GM12878 (cell line): ENCODE measurements at regions not wholly inside any gene's neighbourhood (a gene's known extent, or its start where the extent isn't known, plus 50 kb on each side); places are given as distances from the start of the nearest gene placed in this dataset.

Experiments
- ATAC-seq: fragments of 200-7000 bp; cut with Tn5 transposase; 3 replicates; pipeline ENCODE4 v1.9.1; 2020; ENCODE audit warnings: mild to moderate bottlenecking, moderate library complexity
- BruUV-seq: library from RNA; stranded (reverse); fragments of 400-500 nt; replicated peaks from 2 replicates; lab custom pipeline; 2021; lab: Mats Ljungman, UMichigan
- CTCF ChIA-PET: fragments of 300-600 bp; sonication (Branson Sonifier 250); formaldehyde crosslinking; extraction: SDS; loops from one replicate; lab custom pipeline; 2021; ENCODE audit warnings: inconsistent platforms; lab: Yijun Ruan, JAX
- POLR2A ChIA-PET: fragments of 350-600 bp; formaldehyde crosslinking; extraction: SDS; loops from one replicate; lab custom pipeline; 2021; ENCODE audit warnings: inconsistent platforms; lab: Charles Lee
- RAD21 ChIA-PET: fragments of 300-600 bp; sonication (Branson Sonifier 250); formaldehyde crosslinking; loops from one replicate; lab custom pipeline; 2023; ENCODE audit warnings: antibody characterized with exemption; ENCODE audit not compliant: unreplicated experiment; lab: Charles Lee
- SMC1A ChIA-PET: fragments of 300-600 bp; sonication (Branson Sonifier 250); formaldehyde crosslinking; loops from one replicate; lab custom pipeline; 2023; ENCODE audit not compliant: unreplicated experiment, uncharacterized antibody; lab: Charles Lee
- DNase-seq: peaks from one replicate; pipeline ENCODE4 v3.0.0-alpha.2; 2011; ENCODE audit warnings: low read depth, low spot score
- FAIRE-seq: peaks from 3 replicates; lab custom pipeline; 2011; peaks lifted over from hg19 to GRCh38; lab: Jason Lieb, UNC
- H2AFZ ChIP-seq: 2 replicates; pipeline ENCODE4 v1.6.0; 2011; ENCODE audit warnings: low read depth, low read length, control low read depth; ENCODE audit not compliant: control insufficient read depth
- H3K27ac ChIP-seq: 2 replicates; pipeline ENCODE4 v1.5.1; 2011; ENCODE audit warnings: control low read depth; ENCODE audit not compliant: control insufficient read depth, insufficient read depth
- H3K27me3 ChIP-seq, 2 experiments: replicated peaks in 1 of 2; 2 replicates each; pipeline versions ENCODE4 v1.6.0 to v1.6.1; 2011; ENCODE audit warnings: low read length in 1 of 2; ENCODE audit not compliant: control insufficient read depth in 2 of 2, insufficient read depth in 2 of 2
- H3K36me3 ChIP-seq, 2 experiments: 2 replicates each; pipeline ENCODE4 v1.5.1; 2011; ENCODE audit warnings: low read length in 1 of 2; ENCODE audit not compliant: control insufficient read depth in 2 of 2, insufficient read depth in 2 of 2
- H3K4me1 ChIP-seq: 2 replicates; pipeline ENCODE4 v1.6.1; 2011; ENCODE audit warnings: mild to moderate bottlenecking, low read length, moderate library complexity, mixed read lengths; ENCODE audit not compliant: control insufficient read depth, insufficient read depth
- H3K4me2 ChIP-seq: 2 replicates; pipeline ENCODE4 v1.6.0; 2011; ENCODE audit warnings: control low read depth; ENCODE audit not compliant: control insufficient read depth, insufficient read depth
- H3K4me3 ChIP-seq: fragments of 200-600 bp; sonication (generic); 2 replicates; pipeline ENCODE4 v1.5.1; 2016
- H3K79me2 ChIP-seq: 2 replicates; pipeline ENCODE4 v1.6.0; 2011; ENCODE audit warnings: low read length; ENCODE audit not compliant: control insufficient read depth, insufficient read depth
- H3K9ac ChIP-seq: 2 replicates; pipeline ENCODE4 v1.8.0; 2011; ENCODE audit warnings: low read length, control low read depth, mixed read lengths; ENCODE audit not compliant: control insufficient read depth, insufficient read depth
- H3K9me3 ChIP-seq: replicated peaks from 3 replicates; pipeline ENCODE4 v1.5.1; 2011; ENCODE audit warnings: mild to moderate bottlenecking, low read length; ENCODE audit not compliant: control insufficient read depth, insufficient read depth
- H4K20me1 ChIP-seq: 2 replicates; pipeline ENCODE4 v1.6.0; 2011; ENCODE audit not compliant: control insufficient read depth, insufficient read depth
- ATF2 ChIP-seq: IDR thresholded peaks from 2 replicates; pipeline ENCODE4 v1.6.1; 2012; ENCODE audit warnings: low read length, inconsistent platforms
- BCL3 ChIP-seq: IDR thresholded peaks from 2 replicates; pipeline ENCODE4 v1.6.1; 2011; ENCODE audit warnings: borderline replicate concordance, low read depth, mild to moderate bottlenecking, moderate library complexity, low read length; ENCODE audit not compliant: insufficient read depth, poor library complexity, severe bottlenecking
- BHLHE40 ChIP-seq, 2 experiments: fragments of 450-650 bp in 1 of 2; IDR thresholded peaks; 2 replicates each; pipeline ENCODE4 v1.6.1; 2011 to 2017; ENCODE audit warnings: low read depth in 2 of 2, borderline replicate concordance in 1 of 2, improper control_type of control experiment in 1 of 2, low read length in 1 of 2, mild to moderate bottlenecking in 1 of 2
- BMI1 ChIP-seq: fragments of 450-650 bp; IDR thresholded peaks from 2 replicates; pipeline ENCODE4 v1.6.1; 2016; ENCODE audit warnings: mild to moderate bottlenecking, moderate library complexity, borderline replicate concordance
- CHD1 ChIP-seq: IDR thresholded peaks from 2 replicates; pipeline ENCODE4 v1.6.1; 2012; ENCODE audit warnings: low read depth, low read length, improper control_type of control experiment
- IKZF1 ChIP-seq: fragments of 450-650 bp; conservative IDR thresholded peaks from 2 replicates; pipeline ENCODE4 v1.6.1; 2017; ENCODE audit warnings: antibody characterized with exemption, mild to moderate bottlenecking
- JUND ChIP-seq: IDR thresholded peaks from 2 replicates; pipeline ENCODE4 v1.6.1; 2012; ENCODE audit warnings: low read depth, mild to moderate bottlenecking, low read length, improper control_type of control experiment, moderate library complexity
- NFXL1 ChIP-seq: fragments of 450-650 bp; IDR thresholded peaks from 2 replicates; pipeline ENCODE4 v1.6.1; 2017; ENCODE audit warnings: antibody characterized with exemption, mild to moderate bottlenecking, borderline replicate concordance
- NFYB ChIP-seq: IDR thresholded peaks from 2 replicates; pipeline ENCODE4 v1.6.1; 2011; ENCODE audit warnings: low read depth, mild to moderate bottlenecking, low read length, improper control_type of control experiment, moderate library complexity; ENCODE audit not compliant: insufficient read depth
- RELA ChIP-seq: fragments of 450-650 bp; IDR thresholded peaks from 2 replicates; pipeline ENCODE4 v1.8.0; 2014; ENCODE audit warnings: borderline replicate concordance; ENCODE audit not compliant: partially characterized antibody
- RFX5 ChIP-seq: IDR thresholded peaks from 2 replicates; pipeline ENCODE4 v1.6.1; 2011; ENCODE audit warnings: low read depth, low read length, improper control_type of control experiment
- SUZ12 ChIP-seq: fragments of 200-600 bp; sonication (generic); IDR thresholded peaks from one replicate; pipeline ENCODE4 v1.6.1; 2018; ENCODE audit warnings: antibody characterized with exemption, mild to moderate bottlenecking; ENCODE audit not compliant: unreplicated experiment
- ZZZ3 ChIP-seq: IDR thresholded peaks from 2 replicates; pipeline ENCODE4 v1.6.1; 2011; ENCODE audit warnings: low read depth; ENCODE audit not compliant: control insufficient read depth, insufficient read length
- WGBS: methylation state at CpG from one replicate; pipeline ENCODE4 v1.1.6; 2016; ENCODE audit warnings: low lambda C conversion rate; ENCODE audit not compliant: insufficient replicate concordance, insufficient coverage; ENCODE audit errors: missing lambda C conversion rate; 5-methylcytosine and 5-hydroxymethylcytosine counted together
- in situ Hi-C: fragments of 300-500 bp; cut with MboI; formaldehyde crosslinking; loops from 9 replicates; pipeline ENCODE4 v1.14.3; 2018; ENCODE audit warnings: mixed read lengths
- intact Hi-C: fragments of 100-400 bp; cut with micrococcal nuclease; formaldehyde crosslinking; loops from one replicate; pipeline ENCODE4 v1.14.2; 2022; ENCODE audit not compliant: unreplicated experiment
- TF ChIP-seq, protein P1 (sequence below): IDR thresholded peaks from 2 replicates; pipeline ENCODE4 v1.6.1; 2012; ENCODE audit warnings: low read depth, low read length, improper control_type of control experiment

GRCh38 chr4:112896609-112897190 is 152.8 kb upstream of the ANK2 start:
- Histone ChIP-seq H4K20me1 (no peaks in the 10 kb centered on the region), H3K27ac (no peak overlapping the region), H3K36me3 (no peaks in the 10 kb centered on the region), H2AFZ (no peak overlapping the region), H3K4me3 (no peak overlapping the region), H3K4me1 (no peaks in the 10 kb centered on the region), H3K79me2 (no peaks in the 10 kb centered on the region), H3K9me3 (no peaks in the 10 kb centered on the region), H3K27me3 (no peaks in the 10 kb centered on the region), H3K9ac (no peak overlapping the region), H3K4me2 (no peak overlapping the region)
- intact Hi-C loops, result no loop called here
- TF ChIP-seq SUZ12 (no peak), RELA (no peak)
- 84% methylated on average over 9 of the region's 9 CpGs for WGBS
- ChIA-PET RAD21 (interaction anchor here (0.8 to 2.2 kb wide), 7 partner anchors 9 to 42 kb away, joined by 3 to 7 read pairs (median 3); no protein-coding TSS in a partner anchor), POLR2A (interaction anchor here (0.8 to 1.1 kb wide), 2 partner anchors 51 to 80 kb away, joined by 3 read pairs; no protein-coding TSS in a partner anchor), CTCF (interaction anchor here (1.3 to 5.1 kb wide), 8 partner anchors 9 to 55 kb away, joined by 3 to 30 read pairs (median 7); no protein-coding TSS in a partner anchor), SMC1A (interaction anchor here (0.7 to 4.8 kb wide), 15 partner anchors 9 to 156 kb away, joined by 4 to 27 read pairs (median 6); no protein-coding TSS in a partner anchor)
- no TSS peak for BruUV-seq
- DNase-seq, result no peak
- ATAC-seq, result no peak
- FAIRE-seq, result no peak
- in situ Hi-C loops, result no loop called here

- Histone ChIP-seq H3K9me3 (no peaks in the 10 kb centered on the region), H3K4me3 (no peak overlapping the region), H3K79me2 (no peaks in the 10 kb centered on the region), H3K9ac (no peak overlapping the region), H4K20me1 (no peaks in the 10 kb centered on the region), H2AFZ (no peak overlapping the region), H3K4me1 (no peaks in the 10 kb centered on the region), H3K36me3 (no peaks in the 10 kb centered on the region), H3K27ac (no peak overlapping the region), H3K27me3 (no peaks in the 10 kb centered on the region), H3K4me2 (no peak overlapping the region)
- ChIA-PET CTCF (interaction anchor here (1.8 to 5.1 kb wide), 4 partner anchors 10 to 43 kb away, joined by 7 to 30 read pairs (median 8); no protein-coding TSS in a partner anchor), RAD21 (interaction anchor here (0.7 to 2.2 kb wide), 3 partner anchors 13 to 41 kb away, joined by 3 to 6 read pairs (median 3); no protein-coding TSS in a partner anchor), SMC1A (interaction anchor here (1.0 to 4.8 kb wide), 9 partner anchors 8 to 43 kb away, joined by 4 to 27 read pairs (median 9); no protein-coding TSS in a partner anchor), POLR2A (no interaction called here)
- ATAC-seq (no peak), FAIRE-seq (no peak), DNase-seq (no peak)
- in situ Hi-C loops, result no loop called here
- 54% methylated on average over 2 of the region's 2 CpGs for WGBS
- no TSS peak for BruUV-seq
- intact Hi-C loops, result no loop called here
- TF ChIP-seq RFX5, result no peak
- TF ChIP-seq IKZF1, result no peak
- TF ChIP-seq ZZZ3, result no peak
- TF ChIP-seq CHD1, result no peak
- no peak for TF ChIP-seq NFXL1
- no peak for TF ChIP-seq BMI1
- TF ChIP-seq, protein P1, sequence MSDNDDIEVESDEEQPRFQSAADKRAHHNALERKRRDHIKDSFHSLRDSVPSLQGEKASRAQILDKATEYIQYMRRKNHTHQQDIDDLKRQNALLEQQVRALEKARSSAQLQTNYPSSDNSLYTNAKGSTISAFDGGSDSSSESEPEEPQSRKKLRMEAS, result no peak
- TF ChIP-seq JUND, result no peak
- no peak for TF ChIP-seq BHLHE40 (IDR thresholded peaks at IDR 0.05; ENCODE audit: borderline replicate concordance in 1 of 2, low read depth in 2 of 2, low read length in 1 of 2)
- TF ChIP-seq NFYB, result no peak
- TF ChIP-seq ATF2, result no peak
- no peak for TF ChIP-seq BCL3
These were observed 151.9 kb upstream of the ANK2 start for GRCh38 chr4:112897543-112897942.
